PC-9 (cell line): ENCODE measurements at regions not wholly inside any gene's neighbourhood (a gene's known extent, or its start where the extent isn't known, plus 50 kb on each side); places are given as distances from the start of the nearest gene placed in this dataset.

Experiments
- BruUV-seq: library from RNA; stranded (reverse); fragments of 400-500 nt; replicated peaks from 2 replicates; lab custom pipeline; 2021; lab: Mats Ljungman, UMichigan
- CTCF ChIA-PET: fragments of 300-600 bp; sonication (Branson Sonifier 250); formaldehyde crosslinking; loops from one replicate; lab custom pipeline; 2022; ENCODE audit warnings: antibody characterized with exemption; lab: Charles Lee
- POLR2A ChIA-PET: fragments of 300-600 bp; sonication (Branson Sonifier 250); formaldehyde crosslinking; loops from one replicate; lab custom pipeline; 2022; ENCODE audit warnings: antibody characterized with exemption; ENCODE audit not compliant: unreplicated experiment; lab: Charles Lee
- DNase-seq, 2 experiments: peaks; one replicate each; pipeline versions ENCODE4 v3.0.0 to v3.0.0-alpha.2; 2015 to 2022; ENCODE audit warnings: mixed read lengths in 1 of 2
- H2AFZ ChIP-seq: fragments of 200-600 bp; sonication (generic); 2 replicates; pipeline ENCODE4 v1.8.1; 2017; ENCODE audit warnings: antibody characterized with exemption
- H3F3A ChIP-seq: fragments of 200-600 bp; sonication (generic); 2 replicates; pipeline ENCODE4 v1.8.1; 2017; ENCODE audit warnings: antibody characterized with exemption, mild to moderate bottlenecking, low read depth; ENCODE audit not compliant: insufficient read depth
- H3K27ac ChIP-seq: fragments of 200-600 bp; sonication (generic); 2 replicates; pipeline ENCODE4 v1.6.1; 2016; ENCODE audit warnings: mixed run types
- H3K27me3 ChIP-seq: fragments of 200-600 bp; sonication (generic); 2 replicates; pipeline ENCODE4 v1.6.1; 2016; ENCODE audit warnings: low read depth, mixed run types; ENCODE audit not compliant: insufficient read depth
- H3K36me3 ChIP-seq: fragments of 200-600 bp; sonication (generic); 2 replicates; pipeline ENCODE4 v1.6.1; 2016; ENCODE audit warnings: low read depth, mixed run types
- H3K4me1 ChIP-seq: fragments of 200-600 bp; sonication (generic); replicated peaks from 2 replicates; pipeline ENCODE4 v1.6.1; 2016; ENCODE audit warnings: mixed run types; ENCODE audit not compliant: insufficient read depth
- H3K4me2 ChIP-seq: fragments of 200-600 bp; sonication (generic); 2 replicates; pipeline ENCODE4 v1.6.1; 2017; ENCODE audit warnings: mixed run types
- H3K4me3 ChIP-seq: fragments of 200-600 bp; sonication (generic); 2 replicates; pipeline ENCODE4 v1.6.1; 2016; ENCODE audit warnings: mixed run types
- H3K79me2 ChIP-seq: fragments of 200-600 bp; sonication (generic); 2 replicates; pipeline ENCODE4 v1.6.1; 2017; ENCODE audit warnings: low read depth, mixed run types
- H3K9me2 ChIP-seq: fragments of 200-600 bp; sonication (generic); 2 replicates; pipeline ENCODE4 v1.8.1; 2017; ENCODE audit warnings: mild to moderate bottlenecking; ENCODE audit not compliant: insufficient read depth
- H3K9me3 ChIP-seq: fragments of 200-600 bp; sonication (generic); 2 replicates; pipeline ENCODE4 v1.8.1; 2016; ENCODE audit warnings: low read depth; ENCODE audit not compliant: insufficient read depth
- H4K20me1 ChIP-seq: fragments of 200-600 bp; sonication (generic); 2 replicates; pipeline ENCODE4 v1.8.1; 2017; ENCODE audit not compliant: insufficient read depth
- EZH2 ChIP-seq: fragments of 200-600 bp; sonication (generic); IDR thresholded peaks from 2 replicates; pipeline ENCODE4 v1.8.0; 2017; ENCODE audit warnings: antibody characterized with exemption, low read depth
- intact Hi-C: fragments of 100-400 bp; cut with micrococcal nuclease; formaldehyde crosslinking; loops from one replicate; pipeline ENCODE4 v1.10.0; 2022; ENCODE audit not compliant: unreplicated experiment
- TF ChIP-seq, protein P1 (sequence below): fragments of 200-600 bp; sonication (generic); conservative IDR thresholded peaks from 2 replicates; pipeline ENCODE4 v1.6.1; 2017; ENCODE audit warnings: mixed run types, antibody characterized with exemption, mild to moderate bottlenecking, moderate library complexity

DNA sequence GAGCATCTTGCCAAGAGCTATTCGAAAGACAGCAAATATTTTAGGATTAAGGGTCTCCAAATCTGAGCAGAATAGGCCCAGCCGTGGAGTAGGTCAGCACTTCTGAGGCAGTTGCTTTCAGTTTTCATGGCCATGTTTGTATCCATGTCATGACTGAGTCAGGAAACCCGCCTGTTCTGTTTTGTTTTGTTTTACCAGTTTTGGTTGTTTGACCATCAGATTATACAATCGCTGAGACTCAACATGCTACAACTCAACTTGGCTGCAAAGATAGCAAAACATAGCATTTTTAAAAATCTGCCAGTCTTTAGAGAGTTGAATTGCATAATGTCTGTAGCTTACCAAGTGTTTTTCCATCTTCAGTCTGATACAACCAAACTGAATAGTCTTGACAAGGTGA lies 185.1 kb upstream of the ZNF462 start:
- no peak overlapping the region for H3K27ac ChIP-seq
- H2AFZ ChIP-seq, result no peak overlapping the region
- TF ChIP-seq EZH2, result no peak
- no peaks in the 10 kb centered on the region for H3K36me3 ChIP-seq
- no peaks in the 10 kb centered on the region for H3K9me3 ChIP-seq
- intact Hi-C loops, result no loop called here
- H4K20me1 ChIP-seq, result no peaks in the 10 kb centered on the region
- H3K4me1 ChIP-seq, result no peaks in the 10 kb centered on the region
- ChIA-PET POLR2A (no interaction called here), CTCF (interaction anchor here (0.6 kb wide), 1 partner anchor 935 kb away, joined by 5 read pairs; no protein-coding TSS in a partner anchor)
- H3K4me2 ChIP-seq, result no peak overlapping the region
- no peaks in the 10 kb centered on the region for H3K79me2 ChIP-seq
- H3K9me2 ChIP-seq, result no peaks in the 10 kb centered on the region
- no peak for DNase-seq
- no TSS peak for BruUV-seq
- H3K27me3 ChIP-seq, result no peaks in the 10 kb centered on the region
- no peak overlapping the region for H3K4me3 ChIP-seq
- H3F3A ChIP-seq, result no peaks in the 10 kb centered on the region

DNA sequence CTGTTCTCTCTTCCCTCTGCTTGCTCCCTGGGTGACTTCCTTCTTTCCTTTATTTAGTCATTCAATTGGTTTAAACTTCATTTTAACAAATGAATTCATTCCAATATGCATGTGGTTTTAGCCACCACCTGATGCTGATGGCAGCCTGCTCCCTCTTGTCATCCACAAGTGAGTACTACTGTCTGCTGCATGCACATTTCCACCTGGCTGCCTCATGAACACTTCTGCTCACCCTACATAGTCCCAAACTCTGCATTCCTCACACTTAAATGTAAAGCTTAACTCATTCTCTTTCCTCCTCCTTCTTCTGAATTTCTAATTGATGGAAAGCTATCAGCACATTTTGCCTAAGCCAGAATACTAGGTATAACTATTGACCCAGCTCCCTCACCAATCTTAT lies 184.7 kb upstream of the ZNF462 start:
- H3K36me3 ChIP-seq, result no peaks in the 10 kb centered on the region
- no peaks in the 10 kb centered on the region for H3K79me2 ChIP-seq
- intact Hi-C loops, result no loop called here
- no peak overlapping the region for H2AFZ ChIP-seq
- no peak overlapping the region for H3K4me3 ChIP-seq
- H3K27me3 ChIP-seq, result no peaks in the 10 kb centered on the region
- ChIA-PET CTCF (no interaction called here), POLR2A (no interaction called here)
- H3K9me3 ChIP-seq, result no peaks in the 10 kb centered on the region
- DNase-seq, result no peak
- no peaks in the 10 kb centered on the region for H4K20me1 ChIP-seq
- BruUV-seq, result no TSS peak
- H3K9me2 ChIP-seq, result no peaks in the 10 kb centered on the region
- H3K4me1 ChIP-seq, result no peaks in the 10 kb centered on the region
- no peak overlapping the region for H3K4me2 ChIP-seq
- no peak overlapping the region for H3K27ac ChIP-seq
- no peaks in the 10 kb centered on the region for H3F3A ChIP-seq
- TF ChIP-seq EZH2, result no peak
- TF ChIP-seq, protein P1, sequence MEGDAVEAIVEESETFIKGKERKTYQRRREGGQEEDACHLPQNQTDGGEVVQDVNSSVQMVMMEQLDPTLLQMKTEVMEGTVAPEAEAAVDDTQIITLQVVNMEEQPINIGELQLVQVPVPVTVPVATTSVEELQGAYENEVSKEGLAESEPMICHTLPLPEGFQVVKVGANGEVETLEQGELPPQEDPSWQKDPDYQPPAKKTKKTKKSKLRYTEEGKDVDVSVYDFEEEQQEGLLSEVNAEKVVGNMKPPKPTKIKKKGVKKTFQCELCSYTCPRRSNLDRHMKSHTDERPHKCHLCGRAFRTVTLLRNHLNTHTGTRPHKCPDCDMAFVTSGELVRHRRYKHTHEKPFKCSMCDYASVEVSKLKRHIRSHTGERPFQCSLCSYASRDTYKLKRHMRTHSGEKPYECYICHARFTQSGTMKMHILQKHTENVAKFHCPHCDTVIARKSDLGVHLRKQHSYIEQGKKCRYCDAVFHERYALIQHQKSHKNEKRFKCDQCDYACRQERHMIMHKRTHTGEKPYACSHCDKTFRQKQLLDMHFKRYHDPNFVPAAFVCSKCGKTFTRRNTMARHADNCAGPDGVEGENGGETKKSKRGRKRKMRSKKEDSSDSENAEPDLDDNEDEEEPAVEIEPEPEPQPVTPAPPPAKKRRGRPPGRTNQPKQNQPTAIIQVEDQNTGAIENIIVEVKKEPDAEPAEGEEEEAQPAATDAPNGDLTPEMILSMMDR, result no peak

DNA sequence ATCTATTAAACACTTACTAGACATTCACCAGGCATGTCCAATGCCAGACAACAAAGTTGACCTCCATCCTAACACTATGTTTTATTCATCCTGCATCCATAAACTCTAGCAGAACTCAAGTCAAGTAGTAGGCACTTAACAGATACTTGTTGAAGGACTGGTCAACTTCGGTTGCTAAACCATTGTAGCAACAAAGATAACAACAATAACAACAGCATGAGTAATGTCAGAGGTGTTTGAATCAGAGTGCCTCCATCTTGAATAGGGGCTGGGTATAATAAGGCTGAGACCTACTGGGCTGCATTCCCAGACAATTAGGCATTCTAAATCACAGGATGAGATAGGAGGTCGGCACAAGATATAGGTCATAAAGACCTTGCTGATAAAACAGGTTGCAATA lies 180.5 kb upstream of the ZNF462 start:
- no peaks in the 10 kb centered on the region for H3F3A ChIP-seq
- peak in 1 of 2 experiments; percentile 45 for DNase-seq
- no peak overlapping the region for H3K4me3 ChIP-seq
- no peaks in the 10 kb centered on the region for H3K79me2 ChIP-seq
- H3K4me1 ChIP-seq, result no peaks in the 10 kb centered on the region
- intact Hi-C loops, result no loop called here
- H2AFZ ChIP-seq, result no peak overlapping the region
- H3K27ac ChIP-seq, result no peak overlapping the region
- ChIA-PET POLR2A (no interaction called here), CTCF (no interaction called here)
- no peak overlapping the region for H3K4me2 ChIP-seq
- H3K9me2 ChIP-seq, result no peaks in the 10 kb centered on the region
- H3K27me3 ChIP-seq, result no peaks in the 10 kb centered on the region
- TF ChIP-seq EZH2, result no peak
- TF ChIP-seq, protein P1, result no peak
- H3K9me3 ChIP-seq, result no peaks in the 10 kb centered on the region
- no TSS peak for BruUV-seq
- no peaks in the 10 kb centered on the region for H3K36me3 ChIP-seq
- no peaks in the 10 kb centered on the region for H4K20me1 ChIP-seq

DNA sequence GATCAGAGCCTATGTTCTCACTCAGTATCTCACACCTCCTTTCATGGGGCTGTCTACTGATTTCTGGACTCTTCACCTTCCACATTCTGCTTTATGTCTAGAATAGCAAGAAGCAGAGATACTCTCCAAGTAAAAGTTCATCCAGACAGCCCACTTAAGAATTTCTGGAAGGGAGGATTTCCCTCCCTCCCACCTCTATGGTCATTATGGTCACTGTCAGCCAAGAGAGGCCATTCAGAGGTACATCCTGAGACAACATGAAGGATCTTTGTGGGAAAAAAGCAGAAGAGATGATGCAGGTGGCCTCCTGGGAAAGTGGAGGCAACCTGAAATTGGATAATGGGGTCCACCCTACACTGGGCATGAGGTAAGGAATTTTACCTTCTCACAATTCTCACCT lies 179.5 kb upstream of the ZNF462 start:
- Histone ChIP-seq H3K9me2 (no peaks in the 10 kb centered on the region), H2AFZ (no peak overlapping the region), H3K4me1 (no peaks in the 10 kb centered on the region), H3K9me3 (no peaks in the 10 kb centered on the region), H4K20me1 (no peaks in the 10 kb centered on the region), H3K79me2 (no peaks in the 10 kb centered on the region), H3F3A (no peaks in the 10 kb centered on the region), H3K27me3 (no peaks in the 10 kb centered on the region), H3K27ac (no peak overlapping the region), H3K4me3 (no peak overlapping the region), H3K36me3 (no peaks in the 10 kb centered on the region), H3K4me2 (no peak overlapping the region)
- intact Hi-C loops, result no loop called here
- CTCF ChIA-PET, result no interaction called here
- POLR2A ChIA-PET, result no interaction called here
- BruUV-seq, result no TSS peak
- TF ChIP-seq EZH2, result no peak
- DNase-seq, result no peak
